GM18505 (cell line): ENCODE measurements at regions not wholly inside any gene's neighbourhood (a gene's known extent, or its start where the extent isn't known, plus 50 kb on each side); places are given as distances from the start of the nearest gene placed in this dataset.

Experiments used
- ATAC-seq: cut with Tn5 transposase; IDR thresholded peaks from one replicate; pipeline ENCODE4 v1.9.1; 2021; ENCODE audit not compliant: unreplicated experiment
- POLR2A ChIP-seq: IDR thresholded peaks from 4 replicates; pipeline ENCODE4 v1.6.1; 2011; ENCODE audit warnings: borderline replicate concordance; ENCODE audit not compliant: insufficient read depth, insufficient read length; ENCODE audit errors: extremely low read depth

DNA sequence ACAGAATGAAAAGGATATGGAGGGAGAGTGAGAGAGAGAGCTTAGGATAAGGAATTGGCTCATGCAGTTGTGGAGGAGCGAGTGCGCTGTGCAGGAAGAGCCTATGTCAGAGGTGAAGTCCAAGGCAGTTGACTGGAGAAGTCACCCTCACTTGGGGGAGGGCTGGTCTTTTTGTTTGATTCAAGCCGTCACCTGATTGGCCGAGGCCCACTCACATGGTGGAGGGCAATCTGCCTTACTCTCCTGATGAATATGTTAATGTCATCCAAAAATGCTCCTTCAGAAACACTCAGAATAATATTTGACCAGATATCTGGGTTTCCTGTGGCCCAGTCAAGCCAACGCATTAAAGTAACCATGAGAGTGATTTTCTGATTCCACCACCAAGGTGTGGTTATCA, 131.7 kb downstream of the KATNIP start:
- TF ChIP-seq POLR2A, result no peak

DNA sequence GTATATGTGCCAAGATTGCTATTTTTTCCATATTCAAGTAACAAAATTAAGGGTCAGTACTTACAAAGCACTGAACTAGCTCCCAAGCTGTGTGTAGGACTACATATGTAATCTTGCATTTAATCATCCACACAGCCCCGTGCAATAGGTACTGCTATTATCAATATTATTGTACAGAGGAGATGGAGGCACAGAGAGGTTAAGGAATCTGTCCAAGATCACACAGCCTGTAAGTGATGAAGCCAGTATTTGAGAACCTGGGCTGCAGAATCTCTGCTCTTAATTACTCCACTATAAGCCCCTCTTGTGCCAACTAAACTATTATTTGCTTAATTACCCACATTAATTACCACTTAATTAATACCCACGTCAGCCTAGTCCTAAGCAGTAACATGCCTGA, 134.1 kb downstream of the KATNIP start:
- TF ChIP-seq POLR2A, result no peak
- no peak for ATAC-seq

More for the DNA sequence above, 131.7 kb downstream of the KATNIP start:
- no peak for ATAC-seq

DNA sequence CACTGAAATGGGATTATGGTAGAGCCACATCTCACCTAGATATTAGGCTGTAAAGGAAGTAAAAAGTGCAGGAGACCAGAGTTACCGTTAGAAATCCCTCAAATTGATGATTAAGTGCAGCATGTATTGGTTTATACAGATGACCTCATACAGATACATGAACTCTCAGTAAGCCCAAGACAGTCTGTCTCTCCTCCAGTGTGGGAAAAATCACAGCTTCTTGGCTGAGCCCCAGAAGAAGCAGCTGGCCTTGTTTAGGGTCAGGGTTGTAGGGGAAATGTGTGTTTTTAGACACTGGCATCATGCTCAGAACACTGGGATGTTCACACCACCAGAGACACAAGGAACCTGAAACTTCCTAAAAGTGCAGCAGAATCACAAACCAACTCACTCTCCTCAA, 135.9 kb downstream of the KATNIP start:
- TF ChIP-seq POLR2A, result no peak
- no peak for ATAC-seq

DNA sequence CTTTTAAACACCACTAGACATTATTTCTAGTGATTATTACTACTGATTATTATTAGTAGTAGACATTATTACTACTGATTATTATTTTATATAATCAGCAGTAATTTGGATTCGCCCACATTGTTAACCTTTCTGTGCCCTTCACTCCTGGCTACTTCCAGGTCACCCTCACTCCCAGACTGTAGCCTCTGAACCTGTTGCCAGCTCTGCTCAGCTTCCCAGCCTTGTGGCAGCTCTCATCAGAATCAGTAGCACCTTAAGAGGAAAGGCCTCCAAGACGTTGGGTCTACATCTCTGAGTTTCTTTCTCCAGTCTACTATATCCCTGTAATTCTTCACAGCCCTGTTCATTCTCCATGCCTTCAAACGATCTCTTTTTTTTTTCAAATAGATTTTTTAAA, 137.0 kb downstream of the KATNIP start:
- no peak for TF ChIP-seq POLR2A
- no peak for ATAC-seq

DNA sequence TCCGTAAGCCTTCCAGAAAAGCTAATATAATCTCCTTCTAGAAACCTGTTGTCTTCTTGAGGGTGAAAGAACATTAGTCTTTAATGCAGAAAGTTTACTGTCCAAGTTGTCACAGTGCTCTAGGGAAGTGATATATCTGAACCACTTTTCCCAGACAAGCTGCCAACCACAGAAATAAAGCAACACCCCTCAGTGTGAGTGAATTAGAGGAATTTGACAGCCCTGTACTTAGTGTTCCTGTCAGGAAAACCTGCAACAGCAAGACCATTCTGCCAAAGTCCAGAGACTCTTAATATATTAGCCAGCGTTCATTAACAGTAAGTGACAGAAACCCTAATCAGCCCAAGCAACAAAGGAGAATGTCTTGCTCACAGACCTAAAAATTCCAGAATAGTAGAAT, 137.7 kb downstream of the KATNIP start:
- TF ChIP-seq POLR2A, result no peak
- ATAC-seq, result no peak

DNA sequence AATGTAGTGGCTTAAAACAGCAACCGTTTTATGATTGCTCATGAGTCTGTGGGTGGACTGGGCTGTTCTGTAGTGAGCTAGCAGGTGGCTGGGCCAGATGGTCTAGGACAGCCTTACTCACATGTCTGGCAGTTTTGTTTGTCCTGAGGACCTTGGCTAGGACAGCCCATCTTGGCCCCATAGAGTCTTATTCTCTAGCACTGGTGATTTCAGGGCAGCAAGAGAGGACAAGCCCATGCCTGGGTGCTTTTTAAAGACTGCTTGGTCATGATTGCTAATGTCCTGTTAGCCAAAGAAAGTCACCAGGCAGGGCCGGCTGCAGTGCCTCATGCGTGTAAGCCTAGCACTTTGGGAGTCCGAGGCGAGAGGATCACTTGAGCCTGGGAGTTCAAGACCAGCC, 139.8 kb downstream of the KATNIP start:
- no peak for ATAC-seq
- no peak for TF ChIP-seq POLR2A

DNA sequence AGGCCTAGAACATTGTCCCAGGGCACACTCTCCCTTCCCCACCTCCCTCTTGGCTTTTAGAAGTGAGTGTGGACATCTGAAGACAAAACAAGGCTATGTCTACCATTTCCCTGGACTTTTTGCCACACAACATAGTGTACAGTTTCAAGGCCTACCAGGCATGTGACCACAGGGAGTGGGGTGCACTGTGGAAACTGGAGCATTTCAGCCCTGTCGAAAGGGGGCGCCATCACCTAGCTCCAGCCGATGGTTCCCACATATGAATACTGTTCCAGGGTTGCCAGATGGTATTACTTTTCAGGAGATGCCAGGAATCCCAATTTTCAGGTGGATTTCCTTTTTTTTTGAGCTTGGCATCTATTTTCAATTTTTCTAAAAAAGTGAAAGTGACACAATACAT, 140.7 kb downstream of the KATNIP start:
- ATAC-seq, result no peak
- TF ChIP-seq POLR2A, result no peak

DNA sequence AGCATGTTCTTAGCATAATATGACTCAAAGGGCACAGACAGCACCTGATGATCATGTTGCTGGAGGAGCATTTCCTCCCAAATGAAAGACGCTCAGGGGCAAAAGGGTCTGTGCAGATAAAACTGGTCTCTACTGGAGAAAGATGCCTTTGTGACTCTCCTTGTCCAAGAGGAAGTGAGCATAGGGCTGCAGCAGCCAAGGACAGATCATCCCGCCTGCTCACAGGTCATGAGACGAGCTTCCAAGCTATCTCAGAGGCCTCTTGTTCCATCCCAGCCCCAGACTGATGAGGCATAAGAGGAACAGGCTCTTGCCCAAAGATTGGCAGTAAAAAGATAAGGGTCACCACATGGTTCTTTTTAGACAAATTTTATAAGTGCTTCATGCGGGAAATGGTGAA, 141.8 kb downstream of the KATNIP start:
- no peak for ATAC-seq
- TF ChIP-seq POLR2A, result no peak

DNA sequence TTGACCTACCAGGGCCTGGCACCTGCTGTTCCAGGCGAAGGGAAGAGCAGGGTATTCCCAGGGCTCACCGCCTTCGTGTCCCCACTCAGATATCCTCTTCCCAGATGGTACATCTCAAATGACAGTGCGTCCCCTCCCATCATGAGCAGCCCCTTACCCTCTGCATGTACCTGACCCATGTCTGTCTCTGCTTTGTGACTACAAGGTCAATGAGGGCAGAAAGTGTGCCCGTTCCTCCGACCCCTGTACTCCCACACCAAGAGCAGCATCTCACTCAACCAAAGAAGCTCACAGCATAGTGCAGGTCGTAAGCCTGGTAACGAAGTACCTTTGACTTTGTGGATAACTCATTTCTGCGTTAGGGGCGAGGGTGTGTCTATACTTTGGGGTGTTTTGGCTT, 142.6 kb downstream of the KATNIP start:
- ATAC-seq, result no peak
- no peak for TF ChIP-seq POLR2A

DNA sequence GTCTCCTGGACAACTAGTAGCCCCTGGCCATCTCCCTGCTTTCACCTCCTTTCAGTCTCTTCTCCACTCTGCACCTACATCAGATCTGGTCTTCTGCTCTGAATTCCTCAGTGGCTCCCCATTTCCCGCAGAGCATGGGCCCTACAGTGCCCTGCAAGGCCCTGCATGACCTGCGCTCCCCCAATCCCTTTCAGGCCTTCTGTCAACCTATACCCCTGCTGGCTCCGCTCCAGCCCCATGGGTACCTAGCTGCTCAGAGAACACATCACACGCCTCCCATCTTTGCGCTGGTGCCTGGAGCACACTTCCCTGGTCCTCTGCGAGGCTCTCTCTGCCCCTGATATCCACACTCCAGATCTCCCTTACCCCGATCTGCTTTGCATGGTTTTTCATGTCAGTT, 145.2 kb downstream of the KATNIP start:
- TF ChIP-seq POLR2A, result no peak
- no peak for ATAC-seq

DNA sequence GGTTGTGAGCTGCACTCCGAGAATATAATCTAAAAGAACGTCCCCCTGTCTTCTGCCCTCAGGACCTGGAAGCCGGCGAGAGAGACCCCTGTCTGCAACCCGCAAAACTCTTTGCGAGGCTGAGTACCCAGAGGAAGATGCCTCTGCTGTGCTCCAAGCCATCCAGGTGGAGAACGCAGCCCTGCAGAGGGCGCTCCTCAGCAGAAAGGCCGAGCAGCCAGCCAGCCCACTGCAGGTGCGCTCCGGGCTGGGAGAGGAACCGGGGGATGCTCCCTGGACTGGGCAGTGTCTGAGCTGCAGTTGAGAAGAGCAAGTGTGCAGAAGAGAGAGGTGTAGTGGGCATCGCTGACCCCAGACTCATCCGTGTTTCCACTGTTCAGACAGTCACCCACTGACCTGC, 148.3 kb downstream of the KATNIP start:
- ATAC-seq, result no peak
- TF ChIP-seq POLR2A, result no peak

DNA sequence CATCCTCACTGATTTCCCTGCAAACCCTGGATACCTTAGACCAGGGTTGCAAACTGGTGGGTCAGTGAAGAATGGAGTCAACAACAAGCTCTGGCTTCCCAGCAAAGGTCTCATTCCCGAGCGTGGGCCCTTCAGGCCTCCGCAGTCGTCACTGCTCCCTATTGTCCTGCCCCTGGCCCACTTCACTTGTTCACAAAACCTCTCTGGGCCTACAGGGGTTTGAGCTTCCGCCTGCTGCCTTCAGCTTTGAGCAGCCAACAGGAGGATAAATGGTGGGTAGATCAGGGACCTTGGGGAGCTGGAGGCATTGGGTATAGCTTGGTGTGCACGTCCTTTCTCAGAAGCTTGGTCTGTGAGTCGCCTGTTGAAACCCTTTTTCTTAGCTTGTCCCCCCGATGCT, 148.8 kb downstream of the KATNIP start:
- TF ChIP-seq POLR2A, result no peak
- no peak for ATAC-seq

DNA sequence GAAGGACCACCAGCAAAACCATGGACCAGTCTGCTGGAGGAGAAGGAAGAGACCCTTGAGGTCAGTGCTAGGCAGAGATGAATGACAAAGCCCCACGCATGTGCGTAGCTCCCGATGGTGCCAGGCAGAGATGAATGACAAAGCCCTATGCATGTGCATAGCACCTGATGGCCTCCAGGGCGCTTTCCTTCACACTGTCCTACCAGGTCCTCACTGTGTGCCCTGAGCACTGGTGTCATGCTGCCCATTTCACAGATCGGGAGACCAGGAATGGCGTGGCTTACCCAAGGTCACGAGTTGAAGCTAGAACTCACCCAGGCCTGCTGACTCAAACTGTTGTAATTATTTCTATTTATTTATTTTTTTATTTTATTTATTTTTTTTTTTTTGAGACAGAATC, 149.6 kb downstream of the KATNIP start:
- no peak for TF ChIP-seq POLR2A
- ATAC-seq, result no peak

DNA sequence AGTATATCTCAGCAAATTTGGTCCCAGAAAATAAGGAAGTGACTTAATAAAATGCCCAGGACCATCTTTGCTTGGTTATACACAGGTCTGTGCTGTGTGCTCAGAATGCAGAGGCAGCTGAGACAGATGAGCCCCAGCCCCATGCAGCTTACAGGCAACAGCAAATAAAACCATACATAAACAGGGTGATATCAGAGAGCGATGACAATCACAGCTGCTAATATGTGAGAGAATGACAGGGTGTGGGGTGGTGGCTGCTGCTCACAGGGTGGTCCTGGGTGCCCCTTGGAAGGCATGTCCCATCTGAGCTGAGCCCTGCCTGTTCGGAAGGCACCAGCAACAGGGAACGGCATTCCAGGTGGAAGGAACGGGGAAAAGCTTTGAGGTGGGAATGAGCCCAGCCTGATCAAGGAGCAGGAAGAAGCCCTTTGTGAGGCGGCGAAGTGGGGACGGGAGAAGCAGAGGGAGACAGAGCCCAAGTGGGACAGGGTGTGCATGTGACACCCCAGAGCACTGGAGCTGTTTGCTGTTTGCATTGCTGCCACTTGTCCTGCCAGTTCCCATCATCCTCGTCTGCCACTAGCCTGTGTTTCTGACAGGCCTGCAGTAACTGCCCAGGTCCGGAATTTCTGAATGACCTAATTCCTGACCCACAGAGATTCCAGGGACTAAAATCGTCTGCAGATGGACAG, 150.5 kb downstream of the KATNIP start:
- no peak for TF ChIP-seq POLR2A
- no peak for ATAC-seq

DNA sequence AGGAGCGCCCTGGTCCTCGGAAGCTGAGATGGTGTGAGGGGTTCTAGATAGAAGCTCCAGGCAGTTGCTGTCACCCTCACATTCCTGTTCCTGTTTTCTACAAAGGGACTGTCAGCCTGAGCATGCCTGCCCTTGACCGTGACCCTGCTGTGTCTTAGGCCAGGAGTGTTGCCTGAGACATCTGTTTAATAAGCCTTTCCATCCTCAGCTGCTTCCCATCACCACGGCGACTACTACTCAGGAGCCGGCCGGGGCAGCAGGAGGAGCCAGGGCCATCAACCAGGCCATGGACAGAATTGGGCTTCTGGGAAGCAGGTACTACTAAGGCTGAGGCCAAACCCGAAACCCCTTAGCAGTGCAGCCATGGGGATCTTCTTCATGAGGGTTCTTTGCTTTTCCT, 151.4 kb downstream of the KATNIP start:
- no peak for TF ChIP-seq POLR2A
- no peak for ATAC-seq
